ENCODE measurements at regions not wholly inside any gene's neighbourhood (a gene's known extent, or its start where the extent isn't known, plus 50 kb on each side); places are given as distances from the start of the nearest gene placed in this dataset.

DNA sequence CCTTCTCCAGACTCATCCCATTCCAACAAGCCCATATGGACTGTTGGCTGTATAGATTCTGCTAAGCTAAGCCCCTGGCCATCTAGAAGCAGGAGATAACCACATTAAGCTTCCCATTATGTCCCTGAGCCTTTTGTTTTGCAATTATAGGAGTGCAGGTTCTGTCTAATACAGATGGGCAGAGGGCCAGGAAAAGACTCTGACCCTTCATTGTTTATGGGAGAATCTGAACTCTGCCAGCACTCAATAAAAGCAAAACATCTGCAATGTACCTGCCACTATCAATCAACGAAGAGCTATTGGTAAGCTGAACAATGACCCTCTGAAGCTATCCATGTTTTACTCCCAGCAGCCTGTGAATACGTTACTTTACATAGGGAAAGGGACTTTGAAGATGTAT lies 207.3 kb upstream of the CLNK start:
- no peak for ATAC-seq
- in situ Hi-C loops (cut with MboI), result no loop called here
- no peak overlapping the region for H3K9ac ChIP-seq (ENCODE audit: insufficient read depth in 1 of 2, low read depth in 2 of 2, low read length in 2 of 2)
- no peak overlapping the region for H3K4me2 ChIP-seq (ENCODE audit: insufficient read depth, low read length)
- ChIA-PET CTCF (ENCODE audit: low intra/inter-chr PET ratio) (no interaction called here), POLR2A (no interaction called here)
- no peaks in the 10 kb centered on the region for H3K27me3 ChIP-seq (ENCODE audit: control insufficient read depth in 2 of 2, insufficient read depth in 2 of 2, low read length in 2 of 2)
- no peaks in the 10 kb centered on the region for H3K36me3 ChIP-seq (ENCODE audit: control insufficient read depth, insufficient read depth, low read length)
- 0% methylated on average over 2 of the region's 2 CpGs for WGBS (ENCODE audit: insufficient coverage, low coverage, missing lambda C conversion rate)
- TF ChIP-seq, protein P1, sequence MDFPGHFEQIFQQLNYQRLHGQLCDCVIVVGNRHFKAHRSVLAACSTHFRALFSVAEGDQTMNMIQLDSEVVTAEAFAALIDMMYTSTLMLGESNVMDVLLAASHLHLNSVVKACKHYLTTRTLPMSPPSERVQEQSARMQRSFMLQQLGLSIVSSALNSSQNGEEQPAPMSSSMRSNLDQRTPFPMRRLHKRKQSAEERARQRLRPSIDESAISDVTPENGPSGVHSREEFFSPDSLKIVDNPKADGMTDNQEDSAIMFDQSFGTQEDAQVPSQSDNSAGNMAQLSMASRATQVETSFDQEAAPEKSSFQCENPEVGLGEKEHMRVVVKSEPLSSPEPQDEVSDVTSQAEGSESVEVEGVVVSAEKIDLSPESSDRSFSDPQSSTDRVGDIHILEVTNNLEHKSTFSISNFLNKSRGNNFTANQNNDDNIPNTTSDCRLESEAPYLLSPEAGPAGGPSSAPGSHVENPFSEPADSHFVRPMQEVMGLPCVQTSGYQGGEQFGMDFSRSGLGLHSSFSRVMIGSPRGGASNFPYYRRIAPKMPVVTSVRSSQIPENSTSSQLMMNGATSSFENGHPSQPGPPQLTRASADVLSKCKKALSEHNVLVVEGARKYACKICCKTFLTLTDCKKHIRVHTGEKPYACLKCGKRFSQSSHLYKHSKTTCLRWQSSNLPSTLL (IDR thresholded peaks at IDR 0.05), result no peak
- TF ChIP-seq ELF2 (CRISPR knock-in tag; IDR thresholded peaks at IDR 0.05) (no peak), NBN (IDR thresholded peaks at IDR 0.05; ENCODE audit: low read depth) (no peak), JUNB (CRISPR knock-in tag; conservative IDR thresholded peaks at IDR 0.05) (no peak), PHF8 (IDR thresholded peaks at IDR 0.05; ENCODE audit: borderline replicate concordance, low read length) (no peak), ZFX (CRISPR knock-in tag; IDR thresholded peaks at IDR 0.05) (no peak), NRF1 (conservative IDR thresholded peaks at IDR 0.05 in 1 of 2, IDR thresholded peaks at IDR 0.05 in 1 of 2) (no peak), HDAC8 (tag; IDR thresholded peaks at IDR 0.05) (no peak), ZNF764 (CRISPR knock-in tag; IDR thresholded peaks at IDR 0.05; ENCODE audit: low read depth) (no peak), SMAD3 (CRISPR knock-in tag; conservative IDR thresholded peaks at IDR 0.05) (no peak)
- no peak for FAIRE-seq
- no peaks in the 10 kb centered on the region for H4K20me1 ChIP-seq (replicated peaks; ENCODE audit: control insufficient read depth, insufficient read depth, low read length)
- H3K9me1 ChIP-seq (ENCODE audit: control insufficient read depth, insufficient read depth, low read length), result no peaks in the 10 kb centered on the region
- DNase-seq (ENCODE audit: extremely low read depth in 1 of 4, low spot score in 3 of 4), result no peak
- H3K79me2 ChIP-seq (ENCODE audit: control insufficient read depth, insufficient read depth, low read length), result no peaks in the 10 kb centered on the region
- 0 out of 2 replicates have a peak, but pooled peaks cover 1% of the 10 kb centered on the region for H3K9me3 ChIP-seq (replicated peaks; ENCODE audit: control insufficient read depth, insufficient read depth, low read depth, low read length)
- H2AFZ ChIP-seq (ENCODE audit: low read depth, low read length), result no peak overlapping the region
- H3K4me1 ChIP-seq (replicated peaks in 1 of 2; ENCODE audit: control insufficient read depth in 2 of 2, insufficient read depth in 2 of 2, low read length in 2 of 2), result no peaks in the 10 kb centered on the region
- no TSS peak for BruUV-seq (replicated peaks)
- intact Hi-C loops (cut with micrococcal nuclease), result no loop called here
- no peak overlapping the region for H3K27ac ChIP-seq (ENCODE audit: extremely low read depth, low read depth, low read length)
- H3K4me3 ChIP-seq, result no peak overlapping the region
